Bronchial epithelial cell (primary cell): ENCODE measurements at regions not wholly inside any gene's neighbourhood (a gene's known extent, or its start where the extent isn't known, plus 50 kb on each side); places are given as distances from the start of the nearest gene placed in this dataset.

ENCODE experiments used
- DNase-seq: peaks from one replicate; pipeline ENCODE4 v3.0.0-alpha.2; 2010; ENCODE audit warnings: low read depth
- FAIRE-seq: peaks from 2 replicates; lab custom pipeline; 2011; peaks lifted over from hg19 to GRCh38; lab: Jason Lieb, UNC
- H3K27me3 ChIP-seq: 2 replicates; pipeline ENCODE4 v1.5.1; 2011; ENCODE audit warnings: low read length; ENCODE audit not compliant: control insufficient read depth, insufficient read depth
- H3K36me3 ChIP-seq: 2 replicates; pipeline ENCODE4 v1.5.1; 2011; ENCODE audit warnings: low read length; ENCODE audit not compliant: control insufficient read depth, insufficient read depth
- H3K4me3 ChIP-seq: 2 replicates; pipeline ENCODE4 v1.5.1; 2011; ENCODE audit warnings: mild to moderate bottlenecking, low read depth, low read length, control low read depth
- TF ChIP-seq, protein P1 (sequence below): IDR thresholded peaks from 2 replicates; pipeline ENCODE4 v1.5.1; 2011; ENCODE audit warnings: mild to moderate bottlenecking, moderate library complexity, low read length, control low read depth, inconsistent platforms; ENCODE audit not compliant: insufficient read depth, severe bottlenecking

DNA sequence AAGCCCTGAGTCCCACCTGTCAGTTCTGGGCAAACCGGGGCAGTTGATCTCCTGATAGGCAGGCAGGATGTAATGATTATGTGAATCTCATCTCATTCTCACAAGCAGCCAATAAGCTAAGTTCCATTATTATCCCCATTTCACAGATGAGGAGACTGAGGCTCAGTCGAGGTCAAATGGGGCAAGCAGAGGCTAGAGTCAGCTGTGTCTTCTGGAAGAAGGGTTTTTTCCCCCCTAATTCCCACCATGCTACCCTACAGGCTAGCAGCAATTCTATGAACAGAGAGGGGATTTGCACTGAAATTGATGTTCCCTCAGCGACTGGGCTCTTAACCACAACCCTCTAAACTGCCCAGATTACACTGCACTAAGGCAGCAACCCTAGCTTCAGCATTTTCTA lies 93.8 kb upstream of the MAP1LC3B2 start:
- H3K36me3 ChIP-seq, result no peaks in the 10 kb centered on the region
- no peaks in the 10 kb centered on the region for H3K27me3 ChIP-seq
- no peak for DNase-seq
- no peak for FAIRE-seq
- H3K4me3 ChIP-seq, result no peak overlapping the region
- TF ChIP-seq, protein P1, sequence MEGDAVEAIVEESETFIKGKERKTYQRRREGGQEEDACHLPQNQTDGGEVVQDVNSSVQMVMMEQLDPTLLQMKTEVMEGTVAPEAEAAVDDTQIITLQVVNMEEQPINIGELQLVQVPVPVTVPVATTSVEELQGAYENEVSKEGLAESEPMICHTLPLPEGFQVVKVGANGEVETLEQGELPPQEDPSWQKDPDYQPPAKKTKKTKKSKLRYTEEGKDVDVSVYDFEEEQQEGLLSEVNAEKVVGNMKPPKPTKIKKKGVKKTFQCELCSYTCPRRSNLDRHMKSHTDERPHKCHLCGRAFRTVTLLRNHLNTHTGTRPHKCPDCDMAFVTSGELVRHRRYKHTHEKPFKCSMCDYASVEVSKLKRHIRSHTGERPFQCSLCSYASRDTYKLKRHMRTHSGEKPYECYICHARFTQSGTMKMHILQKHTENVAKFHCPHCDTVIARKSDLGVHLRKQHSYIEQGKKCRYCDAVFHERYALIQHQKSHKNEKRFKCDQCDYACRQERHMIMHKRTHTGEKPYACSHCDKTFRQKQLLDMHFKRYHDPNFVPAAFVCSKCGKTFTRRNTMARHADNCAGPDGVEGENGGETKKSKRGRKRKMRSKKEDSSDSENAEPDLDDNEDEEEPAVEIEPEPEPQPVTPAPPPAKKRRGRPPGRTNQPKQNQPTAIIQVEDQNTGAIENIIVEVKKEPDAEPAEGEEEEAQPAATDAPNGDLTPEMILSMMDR, result no peak

DNA sequence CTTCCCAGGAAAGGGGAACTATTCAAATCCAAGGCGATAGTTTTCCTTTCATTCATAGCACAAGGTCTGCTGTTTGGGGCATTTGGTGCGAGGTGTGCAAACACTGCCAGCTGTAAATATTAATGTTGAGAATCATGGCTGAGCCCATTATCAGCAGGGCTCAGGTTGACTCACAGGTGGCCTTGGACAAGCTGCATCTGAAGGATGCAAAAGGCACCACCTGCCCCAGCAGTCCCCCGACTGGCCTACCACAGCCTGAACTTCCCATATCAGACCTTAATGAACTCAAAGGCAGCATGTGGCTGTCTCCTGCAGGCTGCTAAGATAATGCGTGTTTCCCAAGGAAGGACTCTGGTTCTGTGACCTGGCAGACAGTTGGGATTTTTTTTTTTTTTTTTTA lies 93.3 kb upstream of the MAP1LC3B2 start:
- TF ChIP-seq, protein P1, result no peak
- Histone ChIP-seq H3K27me3 (no peaks in the 10 kb centered on the region), H3K4me3 (no peak overlapping the region), H3K36me3 (no peaks in the 10 kb centered on the region)
- FAIRE-seq (no peak), DNase-seq (no peak)

DNA sequence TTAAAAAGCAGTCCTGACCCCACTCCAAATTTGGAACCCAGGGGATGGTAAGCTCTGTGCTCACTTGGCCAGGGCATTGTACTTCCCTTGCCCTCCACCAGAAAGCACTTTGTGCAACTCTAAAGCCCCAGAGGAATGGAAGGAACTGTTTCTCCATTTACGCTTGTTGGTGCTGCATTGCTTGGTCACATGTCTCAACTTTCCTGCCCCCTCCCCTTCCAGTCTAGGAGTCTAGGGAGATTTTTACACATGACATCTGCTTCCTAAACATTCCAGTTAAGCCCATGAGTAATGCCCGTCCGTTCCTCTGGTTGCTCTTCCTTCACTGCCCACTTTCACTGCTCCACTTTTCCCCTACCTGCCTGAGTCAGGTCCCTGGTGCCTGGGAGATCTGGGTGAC lies 92.6 kb upstream of the MAP1LC3B2 start:
- FAIRE-seq (no peak), DNase-seq (no peak)
- Histone ChIP-seq H3K36me3 (no peaks in the 10 kb centered on the region), H3K27me3 (no peaks in the 10 kb centered on the region), H3K4me3 (no peak overlapping the region)
- TF ChIP-seq, protein P1, result no peak

DNA sequence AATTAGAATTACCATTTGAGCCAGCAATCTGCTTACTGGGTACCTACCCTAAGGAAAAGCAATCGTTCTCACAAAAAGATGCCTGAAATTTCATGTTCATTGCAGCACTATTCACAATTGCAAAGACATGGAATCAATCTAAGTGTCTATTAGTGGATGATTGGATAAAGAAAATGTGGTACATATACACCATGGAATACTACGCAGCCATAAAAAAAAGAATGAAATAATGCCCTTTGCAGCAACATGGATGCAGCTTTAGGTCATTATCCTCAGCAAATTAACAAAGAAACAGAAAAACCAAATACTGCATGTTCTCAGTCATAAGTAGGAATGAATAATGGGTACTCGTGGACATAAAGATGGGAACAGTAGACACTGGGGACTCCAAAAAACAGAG lies 89.8 kb upstream of the MAP1LC3B2 start:
- DNase-seq (no peak), FAIRE-seq (no peak)
- no peaks in the 10 kb centered on the region for H3K27me3 ChIP-seq
- TF ChIP-seq, protein P1, result no peak
- H3K36me3 ChIP-seq, result no peaks in the 10 kb centered on the region
- H3K4me3 ChIP-seq, result no peak overlapping the region

DNA sequence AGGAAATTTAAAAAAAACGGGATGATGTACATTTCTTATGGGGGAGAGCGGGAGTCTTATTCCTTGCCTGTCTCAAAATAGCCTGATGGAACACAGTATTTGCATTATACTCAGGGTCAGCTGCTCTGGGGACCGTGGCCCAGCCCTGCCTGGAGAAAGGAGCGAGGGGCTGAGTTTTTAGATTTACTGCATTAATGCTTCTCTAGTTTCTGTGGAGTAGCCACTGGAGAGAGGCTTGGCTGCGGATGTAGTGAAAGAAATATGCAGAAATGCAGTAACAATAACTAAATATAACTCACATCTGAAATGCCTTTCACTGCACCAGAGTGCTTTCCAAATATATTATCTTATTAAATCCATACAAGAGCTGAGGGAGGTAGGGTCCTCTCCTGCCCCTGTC lies 87.6 kb upstream of the MAP1LC3B2 start:
- DNase-seq, result no peak
- Histone ChIP-seq H3K27me3 (no peaks in the 10 kb centered on the region), H3K4me3 (no peak overlapping the region), H3K36me3 (no peaks in the 10 kb centered on the region)
- TF ChIP-seq, protein P1, result no peak
- FAIRE-seq, result no peak

DNA sequence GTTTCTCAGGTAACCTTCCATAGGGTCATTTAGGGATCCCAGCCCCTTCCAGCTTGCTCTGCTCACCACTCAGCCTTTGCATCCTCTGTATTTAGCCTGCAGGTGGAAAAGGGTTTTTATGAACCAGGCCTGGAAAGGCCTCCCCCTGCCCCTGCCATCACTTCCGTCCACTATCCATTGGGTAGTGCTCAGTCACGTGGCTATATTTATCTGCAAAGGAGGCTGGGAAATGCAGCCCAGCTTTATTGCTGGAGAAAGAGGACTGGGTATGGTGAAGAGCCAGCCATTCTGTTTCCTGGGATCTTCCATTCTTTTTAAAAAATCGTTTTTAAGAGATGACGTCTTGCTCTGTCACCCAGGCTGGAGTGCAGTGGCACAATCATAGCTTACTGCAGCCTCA lies 87.0 kb upstream of the MAP1LC3B2 start:
- Histone ChIP-seq H3K36me3 (no peaks in the 10 kb centered on the region), H3K4me3 (no peak overlapping the region), H3K27me3 (no peaks in the 10 kb centered on the region)
- DNase-seq (no peak), FAIRE-seq (no peak)
- TF ChIP-seq, protein P1, result no peak
